GM19438 (cell line): ENCODE measurements at regions not wholly inside any gene's neighbourhood (a gene's known extent, or its start where the extent isn't known, plus 50 kb on each side); places are given as distances from the start of the nearest gene placed in this dataset.

ENCODE experiments used
- ATAC-seq: cut with Tn5 transposase; IDR thresholded peaks from one replicate; pipeline ENCODE4 v1.9.1; 2021; ENCODE audit warnings: low read depth; ENCODE audit not compliant: unreplicated experiment

- ATAC-seq: no peak
Observed at GRCh38 chr9:23611869-23612268, 214.2 kb downstream of the ELAVL2 start.

- no peak for ATAC-seq
Observed at GRCh38 chr9:23615569-23615968, 210.5 kb downstream of the ELAVL2 start.

DNA sequence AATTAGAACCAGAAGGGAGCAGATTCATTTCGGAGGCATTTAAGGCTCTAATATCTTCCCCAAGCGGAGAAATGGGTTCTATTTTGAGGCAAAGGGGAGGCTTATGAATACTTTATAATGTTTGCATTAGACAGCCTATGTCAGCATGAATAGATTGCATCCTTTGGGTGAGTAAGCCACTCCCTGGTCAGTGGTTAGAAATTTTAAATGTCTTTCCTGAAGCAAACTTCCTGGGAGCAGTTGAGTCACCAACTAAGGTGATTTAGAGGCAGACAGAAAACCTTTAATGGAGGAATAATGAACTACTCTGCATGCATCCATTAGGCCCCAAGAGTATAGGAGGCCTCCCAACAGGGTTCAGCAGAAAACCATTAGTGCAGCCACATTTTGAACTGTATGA is 204.9 kb downstream of the ELAVL2 start:
- ATAC-seq: no peak

- ATAC-seq: no peak
Observed at GRCh38 chr9:23621924-23622323, 204.1 kb downstream of the ELAVL2 start.

DNA sequence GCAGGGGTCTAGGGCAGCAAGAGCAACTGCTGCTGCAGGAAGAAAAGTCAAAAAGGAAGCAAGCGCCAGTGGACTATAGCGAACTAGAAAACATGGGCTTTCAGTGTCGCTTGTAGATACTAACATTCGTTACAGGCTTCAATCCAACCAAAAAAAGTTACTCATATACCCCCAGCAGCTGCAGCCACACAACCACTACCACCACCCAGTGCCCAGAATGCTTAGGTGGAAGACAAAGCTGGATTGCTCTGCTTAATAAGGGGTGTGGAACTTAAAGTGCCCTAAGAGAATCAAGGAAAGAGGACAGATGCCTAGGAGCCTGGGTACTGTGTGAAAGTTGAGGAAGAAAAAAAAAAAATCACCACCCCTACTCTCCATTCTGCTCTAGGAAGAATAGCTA is 203.6 kb downstream of the ELAVL2 start:
- ATAC-seq: no peak

DNA sequence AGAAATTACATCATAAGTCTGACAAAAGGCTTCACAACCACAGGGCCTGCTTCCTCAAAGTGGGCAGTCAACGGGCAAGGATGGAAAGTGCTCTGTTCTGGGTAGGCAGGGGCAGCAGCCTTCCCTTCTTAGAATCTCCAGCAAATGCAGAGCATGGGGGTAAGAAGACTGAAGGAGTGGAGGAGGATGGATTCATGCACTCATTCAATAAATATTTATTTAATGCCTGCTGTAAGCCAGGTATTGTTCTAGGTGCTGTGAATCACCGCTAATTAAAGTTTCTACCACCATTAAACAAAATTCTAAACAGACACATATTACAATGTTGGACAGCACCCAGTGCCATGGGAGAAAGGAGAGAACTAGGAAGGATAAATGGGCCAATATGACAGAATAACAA is 195.6 kb downstream of the ELAVL2 start:
- no peak for ATAC-seq

- ATAC-seq: no peak
Observed at GRCh38 chr9:23635276-23635675, 190.8 kb downstream of the ELAVL2 start.

DNA sequence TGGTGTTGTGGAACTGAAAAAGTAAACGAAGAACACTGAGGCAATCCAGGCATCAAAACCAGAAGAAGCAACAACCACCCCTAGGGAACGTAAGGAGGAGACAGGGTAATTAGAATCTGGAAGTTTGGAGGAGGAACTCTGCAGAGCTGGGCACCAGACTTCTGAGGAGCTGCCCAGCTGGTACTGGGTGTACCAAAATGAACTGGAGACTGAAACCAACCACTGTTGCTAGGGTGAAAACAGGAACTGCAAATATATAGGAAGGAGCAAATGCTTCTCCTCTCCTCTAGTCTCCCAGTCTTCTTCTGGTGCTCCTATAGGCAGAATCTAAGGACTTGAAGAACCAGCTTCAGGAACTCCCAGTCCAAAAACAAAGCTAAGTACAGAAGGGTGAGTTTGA is 189.8 kb downstream of the ELAVL2 start:
- ATAC-seq: no peak

GRCh38 chr9:23638011-23638410 is 188.0 kb downstream of the ELAVL2 start:
- no peak for ATAC-seq

DNA sequence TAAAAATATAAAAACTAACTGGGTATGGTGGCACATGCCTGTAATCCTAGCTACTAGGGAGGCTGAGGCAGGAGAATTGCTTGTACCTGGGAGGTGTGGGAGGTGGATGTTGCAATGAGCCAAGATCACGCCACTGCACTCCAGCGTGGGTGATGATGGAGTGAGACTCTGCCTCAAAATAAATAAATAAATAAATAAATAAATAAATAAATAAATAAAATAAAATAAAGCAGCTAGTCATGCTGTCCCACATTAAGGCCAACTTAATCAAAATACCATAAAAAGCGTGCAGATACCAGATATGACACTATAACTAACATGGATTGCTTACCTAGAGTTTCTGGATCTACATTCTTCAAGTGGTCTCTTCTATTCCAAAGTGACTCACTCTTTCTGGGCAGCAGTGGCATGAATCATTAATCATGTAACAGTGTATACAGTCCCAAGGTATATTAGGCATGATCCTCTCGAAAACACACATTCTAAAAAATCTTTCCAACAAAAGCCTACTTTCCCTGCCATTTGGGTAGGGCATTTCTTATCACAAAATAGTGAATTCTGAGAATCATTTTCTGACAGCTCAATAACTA is 187.1 kb downstream of the ELAVL2 start:
- no peak for ATAC-seq
